Glutamatergic neuron (in vitro differentiated cells): ENCODE measurements at regions not wholly inside any gene's neighbourhood (a gene's known extent, or its start where the extent isn't known, plus 50 kb on each side); places are given as distances from the start of the nearest gene placed in this dataset.

Source experiments
- DNase-seq: peaks from one replicate; pipeline ENCODE4 v3.0.0; 2022
- H3K27ac Mint-ChIP-seq: one replicate; pipeline ENCODE4 v1.8.0; 2020; ENCODE audit warnings: mild to moderate bottlenecking, mixed read lengths, inconsistent platforms; ENCODE audit not compliant: unreplicated experiment
- H3K27me3 Mint-ChIP-seq: one replicate; pipeline ENCODE4 v1.8.0; 2020; ENCODE audit warnings: mild to moderate bottlenecking, moderate library complexity, mixed read lengths, inconsistent platforms; ENCODE audit not compliant: unreplicated experiment
- H3K36me3 Mint-ChIP-seq: one replicate; pipeline ENCODE4 v1.8.0; 2020; ENCODE audit warnings: mild to moderate bottlenecking, mixed read lengths, inconsistent platforms; ENCODE audit not compliant: unreplicated experiment
- H3K4me1 Mint-ChIP-seq: one replicate; pipeline ENCODE4 v1.8.0; 2020; ENCODE audit warnings: mild to moderate bottlenecking, low read depth, mixed read lengths, inconsistent platforms; ENCODE audit not compliant: unreplicated experiment
- H3K4me3 Mint-ChIP-seq: one replicate; pipeline ENCODE4 v1.8.0; 2020; ENCODE audit warnings: mild to moderate bottlenecking, mixed read lengths, inconsistent platforms; ENCODE audit not compliant: unreplicated experiment
- H3K9me3 Mint-ChIP-seq: one replicate; pipeline ENCODE4 v1.8.0; 2020; ENCODE audit warnings: mild to moderate bottlenecking, moderate library complexity, mixed read lengths, inconsistent platforms; ENCODE audit not compliant: unreplicated experiment
- TF ChIP-seq, protein P1 (sequence below): fragments of 200-600 bp; sonication (generic); IDR thresholded peaks from one replicate; pipeline ENCODE4 v1.5.0; 2021; ENCODE audit not compliant: partially characterized antibody, unreplicated experiment

DNA sequence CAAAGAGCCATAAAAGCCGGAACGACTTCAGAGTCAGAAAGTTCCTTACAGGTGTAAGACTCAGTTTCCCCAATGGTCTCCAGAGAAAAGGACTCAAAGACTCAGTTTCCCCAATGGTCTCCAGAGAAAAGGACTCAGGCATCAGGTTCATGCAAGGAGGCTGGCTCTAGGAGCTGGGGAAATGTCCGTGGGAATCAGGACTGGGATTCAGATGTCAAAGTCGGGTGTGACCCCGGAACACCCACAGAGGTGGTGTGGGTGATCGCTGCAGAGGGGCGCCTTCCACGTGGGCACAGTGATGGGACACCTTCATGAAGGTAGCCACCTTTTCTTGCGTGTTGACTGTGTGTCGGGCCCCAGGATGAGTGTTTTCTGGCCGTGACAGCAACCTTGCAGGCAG lies 340.8 kb downstream of the NPHP4 start:
- Mint-ChIP-seq H3K9me3 (peaks cover 11% of the 10 kb centered on the region), H3K36me3 (peaks cover 9% of the 10 kb centered on the region), H3K4me1 (no peaks in the 10 kb centered on the region), H3K27ac (no peak overlapping the region), H3K4me3 (no peak overlapping the region), H3K27me3 (peaks cover 6% of the 10 kb centered on the region)
- DNase-seq = no peak
- TF ChIP-seq, protein P1, sequence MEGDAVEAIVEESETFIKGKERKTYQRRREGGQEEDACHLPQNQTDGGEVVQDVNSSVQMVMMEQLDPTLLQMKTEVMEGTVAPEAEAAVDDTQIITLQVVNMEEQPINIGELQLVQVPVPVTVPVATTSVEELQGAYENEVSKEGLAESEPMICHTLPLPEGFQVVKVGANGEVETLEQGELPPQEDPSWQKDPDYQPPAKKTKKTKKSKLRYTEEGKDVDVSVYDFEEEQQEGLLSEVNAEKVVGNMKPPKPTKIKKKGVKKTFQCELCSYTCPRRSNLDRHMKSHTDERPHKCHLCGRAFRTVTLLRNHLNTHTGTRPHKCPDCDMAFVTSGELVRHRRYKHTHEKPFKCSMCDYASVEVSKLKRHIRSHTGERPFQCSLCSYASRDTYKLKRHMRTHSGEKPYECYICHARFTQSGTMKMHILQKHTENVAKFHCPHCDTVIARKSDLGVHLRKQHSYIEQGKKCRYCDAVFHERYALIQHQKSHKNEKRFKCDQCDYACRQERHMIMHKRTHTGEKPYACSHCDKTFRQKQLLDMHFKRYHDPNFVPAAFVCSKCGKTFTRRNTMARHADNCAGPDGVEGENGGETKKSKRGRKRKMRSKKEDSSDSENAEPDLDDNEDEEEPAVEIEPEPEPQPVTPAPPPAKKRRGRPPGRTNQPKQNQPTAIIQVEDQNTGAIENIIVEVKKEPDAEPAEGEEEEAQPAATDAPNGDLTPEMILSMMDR = no peak

DNA sequence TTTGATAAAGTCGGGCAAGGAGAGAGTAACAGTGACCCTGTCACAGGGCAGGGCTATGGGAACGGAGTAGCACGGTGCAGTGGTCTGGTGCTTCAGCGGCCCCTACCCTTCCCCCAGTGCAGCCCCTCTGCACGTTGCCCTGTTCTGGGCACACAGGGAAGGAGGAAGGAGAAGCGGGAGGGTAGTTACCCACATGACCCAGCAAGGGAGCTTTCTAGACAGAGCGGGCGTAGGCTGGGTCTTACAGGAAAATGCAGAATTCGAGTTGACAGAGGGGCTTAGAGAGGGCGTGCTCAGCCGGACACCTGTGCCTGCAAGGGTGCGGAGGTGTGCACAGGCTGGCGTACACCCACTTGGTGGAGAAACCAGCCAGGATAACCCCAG lies 341.2 kb downstream of the NPHP4 start:
- TF ChIP-seq, protein P1 = no peak
- peaks cover 12% of the 10 kb centered on the region for H3K9me3 Mint-ChIP-seq
- H3K27ac Mint-ChIP-seq = no peak overlapping the region
- no peak for DNase-seq
- H3K4me1 Mint-ChIP-seq = no peaks in the 10 kb centered on the region
- peaks cover 12% of the 10 kb centered on the region for H3K36me3 Mint-ChIP-seq
- H3K4me3 Mint-ChIP-seq = no peak overlapping the region
- H3K27me3 Mint-ChIP-seq = peaks cover 6% of the 10 kb centered on the region

DNA sequence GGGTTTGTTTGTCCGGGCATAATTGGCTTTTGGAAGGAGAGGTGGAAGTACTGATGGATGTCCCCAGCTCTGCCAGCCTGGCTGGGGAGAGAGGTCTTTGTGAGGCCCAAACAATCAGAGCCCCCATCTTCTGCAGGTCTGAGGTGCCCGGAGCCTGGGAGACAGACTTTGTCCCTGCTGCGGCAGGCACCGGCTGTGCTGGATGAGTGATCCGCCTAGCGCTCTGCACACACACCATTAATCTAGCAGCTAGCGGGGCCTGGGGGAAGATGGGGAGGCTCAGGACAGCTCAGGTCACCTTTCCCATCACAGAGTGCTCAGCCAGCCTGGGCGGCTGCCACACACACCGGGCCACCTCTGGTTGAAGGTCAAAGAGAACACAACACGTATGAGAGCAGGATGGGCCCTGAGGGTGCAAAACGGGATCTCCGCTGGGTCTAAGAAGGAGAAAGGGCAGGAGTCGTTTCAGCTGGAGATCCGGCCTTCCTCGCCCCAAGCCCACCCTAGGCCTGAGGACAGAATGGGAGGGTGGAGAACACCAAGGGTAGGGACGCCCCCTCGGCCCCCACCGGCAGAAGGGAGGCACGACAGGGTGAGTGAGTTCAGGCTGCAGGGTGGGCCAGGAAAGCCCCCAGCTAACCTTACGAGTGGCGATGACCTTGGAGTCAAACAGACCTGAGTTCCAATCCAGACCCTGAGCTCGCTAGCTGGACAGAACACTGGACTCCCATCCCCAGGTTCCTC lies 341.8 kb downstream of the NPHP4 start:
- H3K27me3 Mint-ChIP-seq = peaks cover 6% of the 10 kb centered on the region
- no peak overlapping the region for H3K27ac Mint-ChIP-seq
- H3K36me3 Mint-ChIP-seq = peaks cover 14% of the 10 kb centered on the region
- TF ChIP-seq, protein P1 = no peak
- no peaks in the 10 kb centered on the region for H3K4me1 Mint-ChIP-seq
- no peak overlapping the region for H3K4me3 Mint-ChIP-seq
- DNase-seq = no peak
- peaks cover 16% of the 10 kb centered on the region for H3K9me3 Mint-ChIP-seq

DNA sequence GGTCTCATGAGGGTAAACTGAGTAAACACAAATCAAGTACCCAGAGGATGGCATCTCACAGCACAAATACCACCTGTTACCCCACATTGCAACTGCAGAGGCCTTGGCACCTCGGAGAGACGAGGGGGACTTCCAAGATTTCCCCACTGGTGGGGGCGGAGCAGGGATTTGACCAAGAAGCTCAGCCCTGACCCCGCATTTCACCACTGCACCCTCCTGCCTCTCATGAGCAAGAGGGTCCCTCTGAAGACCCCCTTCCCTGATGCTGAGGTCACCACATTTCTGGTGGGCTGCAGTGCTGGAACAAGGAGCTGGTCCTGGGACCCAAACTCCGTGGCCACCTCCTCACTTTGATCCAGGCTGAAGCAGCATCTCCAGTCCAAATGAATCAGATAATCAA lies 342.4 kb downstream of the NPHP4 start:
- Mint-ChIP-seq H3K4me1 (no peaks in the 10 kb centered on the region), H3K27me3 (peaks cover 6% of the 10 kb centered on the region), H3K27ac (no peak overlapping the region), H3K36me3 (peaks cover 16% of the 10 kb centered on the region), H3K9me3 (peaks cover 16% of the 10 kb centered on the region), H3K4me3 (no peak overlapping the region)
- TF ChIP-seq, protein P1 = no peak
- no peak for DNase-seq

DNA sequence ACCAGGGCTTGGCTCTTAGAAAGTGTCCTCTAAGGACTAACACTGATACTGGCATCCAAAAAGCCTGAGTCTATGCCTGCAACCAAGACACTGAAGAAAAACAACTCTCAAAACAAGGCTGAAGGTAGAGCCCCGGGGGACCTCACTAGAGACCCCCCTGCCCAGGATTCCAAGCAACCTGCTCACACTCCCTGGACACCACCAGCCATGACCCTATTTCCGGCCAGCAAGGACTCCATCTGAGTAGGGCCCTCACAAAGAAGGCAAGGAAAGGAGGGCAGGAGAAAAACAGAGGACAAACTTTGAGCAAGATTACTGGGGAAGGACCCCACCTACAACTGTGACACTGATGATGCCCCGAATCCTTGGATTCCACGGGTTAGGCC lies 343.1 kb downstream of the NPHP4 start:
- Mint-ChIP-seq H3K36me3 (peaks cover 16% of the 10 kb centered on the region), H3K4me3 (no peak overlapping the region), H3K27ac (no peak overlapping the region), H3K4me1 (no peaks in the 10 kb centered on the region), H3K9me3 (peaks cover 18% of the 10 kb centered on the region), H3K27me3 (peaks cover 6% of the 10 kb centered on the region)
- no peak for DNase-seq
- TF ChIP-seq, protein P1 = no peak
